ENCODE measurements at regions not wholly inside any gene's neighbourhood (a gene's known extent, or its start where the extent isn't known, plus 50 kb on each side); places are given as distances from the start of the nearest gene placed in this dataset.

DNA sequence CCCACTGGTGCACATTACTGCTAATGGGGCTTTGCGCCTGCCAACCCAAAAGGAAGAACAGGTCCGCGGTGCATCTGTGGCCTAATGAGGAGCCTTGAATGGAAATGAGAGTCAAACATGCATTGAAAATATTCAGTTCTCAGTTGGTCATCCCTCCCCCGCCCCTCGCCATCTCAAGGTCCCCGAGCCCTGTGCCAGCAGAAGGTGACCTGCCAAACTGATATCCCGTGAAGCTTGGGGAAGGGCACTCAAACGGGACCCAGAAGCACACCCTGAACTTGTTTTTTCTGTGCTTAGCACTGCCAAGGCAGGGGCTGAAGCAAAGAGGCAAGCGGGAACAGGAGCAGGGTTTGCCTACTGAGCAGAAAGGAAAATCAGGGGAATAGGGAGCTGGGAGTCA, 67.9 kb upstream of the ZNF648 start:
- TF ChIP-seq POLR2AphosphoS5 (IDR thresholded peaks at IDR 0.05) (no peak), POLR2A (IDR thresholded peaks at IDR 0.05) (no peak)
- TF ChIP-seq, protein P1, sequence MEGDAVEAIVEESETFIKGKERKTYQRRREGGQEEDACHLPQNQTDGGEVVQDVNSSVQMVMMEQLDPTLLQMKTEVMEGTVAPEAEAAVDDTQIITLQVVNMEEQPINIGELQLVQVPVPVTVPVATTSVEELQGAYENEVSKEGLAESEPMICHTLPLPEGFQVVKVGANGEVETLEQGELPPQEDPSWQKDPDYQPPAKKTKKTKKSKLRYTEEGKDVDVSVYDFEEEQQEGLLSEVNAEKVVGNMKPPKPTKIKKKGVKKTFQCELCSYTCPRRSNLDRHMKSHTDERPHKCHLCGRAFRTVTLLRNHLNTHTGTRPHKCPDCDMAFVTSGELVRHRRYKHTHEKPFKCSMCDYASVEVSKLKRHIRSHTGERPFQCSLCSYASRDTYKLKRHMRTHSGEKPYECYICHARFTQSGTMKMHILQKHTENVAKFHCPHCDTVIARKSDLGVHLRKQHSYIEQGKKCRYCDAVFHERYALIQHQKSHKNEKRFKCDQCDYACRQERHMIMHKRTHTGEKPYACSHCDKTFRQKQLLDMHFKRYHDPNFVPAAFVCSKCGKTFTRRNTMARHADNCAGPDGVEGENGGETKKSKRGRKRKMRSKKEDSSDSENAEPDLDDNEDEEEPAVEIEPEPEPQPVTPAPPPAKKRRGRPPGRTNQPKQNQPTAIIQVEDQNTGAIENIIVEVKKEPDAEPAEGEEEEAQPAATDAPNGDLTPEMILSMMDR (IDR thresholded peaks at IDR 0.05), result no peak
